HG03280 (cell line): ENCODE measurements at regions not wholly inside any gene's neighbourhood (a gene's known extent, or its start where the extent isn't known, plus 50 kb on each side); places are given as distances from the start of the nearest gene placed in this dataset.

ENCODE experiments used
- ATAC-seq: cut with Tn5 transposase; IDR thresholded peaks from one replicate; pipeline ENCODE4 v1.9.1; 2021; ENCODE audit warnings: mild to moderate bottlenecking, moderate library complexity; ENCODE audit not compliant: unreplicated experiment

- no peak for ATAC-seq
Observed at GRCh38 chr16:73610605-73611156, 562.8 kb upstream of the ZFHX3 start.

DNA sequence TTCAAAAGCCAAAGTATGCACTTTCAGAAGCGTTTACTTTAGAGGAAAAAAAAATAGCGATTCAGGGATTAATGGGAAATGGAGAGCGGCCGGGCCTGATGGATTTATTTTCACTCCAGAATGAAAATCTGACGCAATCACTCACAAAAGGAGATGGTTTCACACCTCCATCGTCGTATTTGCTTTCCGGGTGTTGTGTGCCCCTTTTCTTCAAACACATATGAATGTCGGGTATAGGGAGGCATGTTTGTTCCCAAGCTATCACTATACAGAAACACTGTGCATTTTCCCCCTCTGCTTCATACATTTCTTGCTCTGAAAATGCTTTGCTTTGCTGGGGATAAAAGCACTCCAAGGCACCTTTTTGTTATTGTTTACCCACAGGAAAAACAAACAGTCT lies 562.2 kb upstream of the ZFHX3 start:
- ATAC-seq: no peak

DNA sequence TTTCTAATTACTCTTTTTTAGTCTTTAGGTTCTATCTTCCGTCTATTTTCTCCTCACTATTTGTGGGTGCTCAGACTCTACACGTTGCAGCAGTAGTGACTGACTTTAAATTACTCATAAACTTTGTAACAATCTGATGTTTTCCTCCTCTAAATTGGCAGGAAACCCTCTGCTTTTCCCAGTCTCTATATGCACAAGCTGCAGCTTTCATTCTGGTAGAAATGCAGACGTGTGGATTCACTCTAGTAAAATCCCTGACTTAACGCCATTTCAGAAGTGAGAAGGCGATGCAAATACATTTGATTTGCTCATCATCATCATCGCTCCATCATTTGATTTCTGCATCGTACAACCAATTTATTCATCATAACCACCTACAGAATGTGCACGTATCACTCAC lies 561.0 kb upstream of the ZFHX3 start:
- ATAC-seq: no peak

GRCh38 chr16:73605309-73605708 lies 557.4 kb upstream of the ZFHX3 start:
- no peak for ATAC-seq

- no peak for ATAC-seq
Observed at GRCh38 chr16:73601911-73602310, 554.0 kb upstream of the ZFHX3 start.

- no peak for ATAC-seq
Observed at GRCh38 chr16:73599870-73600269, 551.9 kb upstream of the ZFHX3 start.

DNA sequence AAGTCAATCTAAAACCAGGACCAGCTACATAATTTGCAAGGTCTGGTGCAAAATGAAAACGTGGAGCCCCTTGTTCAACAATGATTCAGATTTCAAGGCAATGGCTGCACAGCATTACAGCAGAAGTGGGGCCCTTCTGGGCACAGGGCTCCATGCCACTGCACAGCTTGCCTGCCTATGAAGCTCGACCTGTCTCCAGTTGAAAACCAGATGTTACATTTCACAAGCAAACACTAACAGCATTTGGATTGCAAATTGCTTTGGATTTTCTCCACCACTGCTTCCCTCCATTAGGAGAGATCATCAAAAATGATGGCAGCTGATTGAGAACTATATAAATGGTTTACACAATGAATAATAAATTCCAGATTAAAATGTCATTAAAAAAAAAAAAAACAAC lies 551.4 kb upstream of the ZFHX3 start:
- no peak for ATAC-seq

GRCh38 chr16:73584157-73584556 lies 536.2 kb upstream of the ZFHX3 start:
- ATAC-seq: no peak

GRCh38 chr16:73572135-73572828 lies 524.4 kb upstream of the ZFHX3 start:
- ATAC-seq: no peak

GRCh38 chr16:73569266-73569980 lies 521.5 kb upstream of the ZFHX3 start:
- no peak for ATAC-seq

GRCh38 chr16:73568769-73569168 lies 520.8 kb upstream of the ZFHX3 start:
- ATAC-seq: no peak

- no peak for ATAC-seq
Observed at GRCh38 chr16:73565925-73566324, 518.0 kb upstream of the ZFHX3 start.

DNA sequence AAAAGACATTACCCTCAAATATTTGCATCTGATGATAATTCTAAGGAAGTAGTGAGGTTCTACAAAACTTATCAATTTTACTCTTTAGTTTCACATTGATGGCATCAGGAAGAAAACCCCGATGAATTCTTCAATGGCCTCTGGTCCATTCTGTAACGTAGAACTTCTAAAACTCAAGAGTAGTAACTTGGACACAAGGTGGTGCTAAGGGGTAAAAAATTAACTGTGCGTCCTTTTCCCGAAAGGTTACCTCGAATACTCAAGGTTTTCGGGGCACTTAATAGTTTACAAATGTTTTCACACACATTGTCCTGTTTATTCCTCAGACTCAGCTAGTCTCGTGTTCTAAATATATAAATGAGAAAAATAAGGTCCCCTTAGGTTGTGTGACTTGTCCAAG lies 517.3 kb upstream of the ZFHX3 start:
- no peak for ATAC-seq

- ATAC-seq: no peak
Observed at GRCh38 chr16:73563709-73564108, 515.8 kb upstream of the ZFHX3 start.

GRCh38 chr16:73560497-73560896 lies 512.6 kb upstream of the ZFHX3 start:
- no peak for ATAC-seq

GRCh38 chr16:73558219-73558618 lies 510.3 kb upstream of the ZFHX3 start:
- ATAC-seq: no peak

GRCh38 chr16:73553941-73554660 lies 506.2 kb upstream of the ZFHX3 start:
- no peak for ATAC-seq

- ATAC-seq: no peak
Observed at GRCh38 chr16:73549984-73550631, 502.2 kb upstream of the ZFHX3 start.

- ATAC-seq: no peak
Observed at GRCh38 chr16:73547552-73548403, 499.9 kb upstream of the ZFHX3 start.

- ATAC-seq: no peak
Observed at GRCh38 chr16:73546341-73546845, 498.5 kb upstream of the ZFHX3 start.
